ENCODE measurements at regions not wholly inside any gene's neighbourhood (a gene's known extent, or its start where the extent isn't known, plus 50 kb on each side); places are given as distances from the start of the nearest gene placed in this dataset.
"Not testable (repeated sequence)": the region's sequence is repeated elsewhere in the genome, so short reads cannot be mapped to it uniquely, and the experiment has no call there.

DNA sequence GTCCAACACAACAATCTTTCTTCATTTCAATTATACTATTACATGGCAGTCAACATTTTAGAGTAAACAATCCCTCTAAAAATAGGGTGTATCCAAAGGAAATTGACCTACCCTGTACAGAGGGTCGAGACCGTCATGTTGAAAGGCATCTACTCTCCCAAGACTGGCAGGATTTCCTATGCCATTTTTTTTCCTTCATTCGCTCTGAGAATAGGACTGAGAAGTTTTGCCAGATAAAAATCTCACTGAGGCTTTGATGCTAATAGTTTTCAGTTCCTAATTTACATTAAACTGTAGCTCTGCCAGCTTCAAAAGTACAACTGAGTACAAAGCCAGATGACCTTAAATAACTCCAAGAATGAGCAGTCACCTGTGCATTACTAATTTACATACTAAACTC lies 84.5 kb upstream of the SEMA3C start:
- no peak for DNase-seq (ENCODE audit: low spot score)
- TF ChIP-seq, protein P1, sequence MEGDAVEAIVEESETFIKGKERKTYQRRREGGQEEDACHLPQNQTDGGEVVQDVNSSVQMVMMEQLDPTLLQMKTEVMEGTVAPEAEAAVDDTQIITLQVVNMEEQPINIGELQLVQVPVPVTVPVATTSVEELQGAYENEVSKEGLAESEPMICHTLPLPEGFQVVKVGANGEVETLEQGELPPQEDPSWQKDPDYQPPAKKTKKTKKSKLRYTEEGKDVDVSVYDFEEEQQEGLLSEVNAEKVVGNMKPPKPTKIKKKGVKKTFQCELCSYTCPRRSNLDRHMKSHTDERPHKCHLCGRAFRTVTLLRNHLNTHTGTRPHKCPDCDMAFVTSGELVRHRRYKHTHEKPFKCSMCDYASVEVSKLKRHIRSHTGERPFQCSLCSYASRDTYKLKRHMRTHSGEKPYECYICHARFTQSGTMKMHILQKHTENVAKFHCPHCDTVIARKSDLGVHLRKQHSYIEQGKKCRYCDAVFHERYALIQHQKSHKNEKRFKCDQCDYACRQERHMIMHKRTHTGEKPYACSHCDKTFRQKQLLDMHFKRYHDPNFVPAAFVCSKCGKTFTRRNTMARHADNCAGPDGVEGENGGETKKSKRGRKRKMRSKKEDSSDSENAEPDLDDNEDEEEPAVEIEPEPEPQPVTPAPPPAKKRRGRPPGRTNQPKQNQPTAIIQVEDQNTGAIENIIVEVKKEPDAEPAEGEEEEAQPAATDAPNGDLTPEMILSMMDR (IDR thresholded peaks at IDR 0.05): no peak
- Histone ChIP-seq H3K4me3 (no peak overlapping the region), H3K27ac (no peak overlapping the region)

DNA sequence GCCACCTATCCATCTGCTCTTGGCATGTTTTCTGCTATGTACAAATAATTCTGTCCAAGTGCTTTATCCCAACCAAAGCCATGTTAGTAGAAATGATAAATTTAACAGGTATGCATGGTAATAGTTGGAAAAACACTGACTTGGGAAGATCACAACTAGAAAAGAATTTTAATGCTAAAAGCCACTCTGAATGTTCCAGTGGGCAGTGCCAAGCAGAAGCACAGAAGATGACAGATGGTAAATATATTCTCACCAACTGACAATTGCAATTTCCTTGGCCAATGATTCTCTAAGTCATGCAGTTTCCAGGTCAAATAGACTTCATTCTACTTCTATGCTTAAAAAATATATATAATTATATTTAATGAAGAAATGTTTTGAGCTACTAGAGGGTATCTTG lies 83.6 kb upstream of the SEMA3C start:
- no peak overlapping the region for H3K27ac ChIP-seq
- DNase-seq (ENCODE audit: low spot score): no peak
- TF ChIP-seq, protein P1 (IDR thresholded peaks at IDR 0.05): no peak
- H3K4me3 ChIP-seq: no peak overlapping the region

DNA sequence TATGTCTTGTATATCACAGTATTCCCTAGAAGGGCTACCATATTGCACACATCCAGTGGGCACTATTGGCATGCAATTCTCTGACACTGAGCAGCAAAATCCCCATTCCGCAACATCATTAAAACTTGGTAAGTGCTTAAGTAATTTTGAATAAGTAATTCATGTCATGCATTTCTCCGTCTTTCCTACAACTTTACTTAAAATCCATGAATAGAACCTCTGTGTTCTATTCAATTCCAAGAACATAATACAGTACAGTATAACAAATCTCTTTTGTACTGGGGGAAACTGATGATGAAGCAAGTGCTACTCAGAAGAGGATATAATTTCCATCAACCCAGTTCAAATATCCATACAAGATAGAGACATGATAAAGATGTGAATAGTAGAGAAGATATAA lies 80.9 kb upstream of the SEMA3C start:
- H3K27ac ChIP-seq: no peak overlapping the region
- no peak for DNase-seq (ENCODE audit: low spot score)
- TF ChIP-seq, protein P1 (IDR thresholded peaks at IDR 0.05): no peak
- no peak overlapping the region for H3K4me3 ChIP-seq

DNA sequence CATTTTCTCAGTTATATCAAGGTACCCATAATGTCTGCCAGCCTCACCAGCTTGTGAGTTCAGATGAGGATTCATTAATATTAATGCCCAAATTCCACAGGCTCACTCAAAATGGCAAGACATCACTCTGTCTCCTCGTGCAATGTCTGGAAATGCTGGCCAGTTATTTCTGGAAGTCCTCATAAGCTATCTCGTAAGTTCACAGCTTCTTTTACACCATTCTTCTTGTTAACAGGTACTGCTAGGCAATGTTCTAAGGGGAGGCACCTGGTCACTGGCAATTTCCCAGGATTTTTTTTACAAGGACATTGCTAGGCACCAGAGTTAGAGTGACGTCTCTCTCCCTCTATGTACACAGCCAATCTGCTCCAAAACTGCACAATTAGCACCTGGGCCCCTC lies 80.2 kb upstream of the SEMA3C start:
- H3K4me3 ChIP-seq: no peak overlapping the region
- TF ChIP-seq, protein P1 (IDR thresholded peaks at IDR 0.05): no peak
- H3K27ac ChIP-seq: no peak overlapping the region
- no peak for DNase-seq (ENCODE audit: low spot score)

DNA sequence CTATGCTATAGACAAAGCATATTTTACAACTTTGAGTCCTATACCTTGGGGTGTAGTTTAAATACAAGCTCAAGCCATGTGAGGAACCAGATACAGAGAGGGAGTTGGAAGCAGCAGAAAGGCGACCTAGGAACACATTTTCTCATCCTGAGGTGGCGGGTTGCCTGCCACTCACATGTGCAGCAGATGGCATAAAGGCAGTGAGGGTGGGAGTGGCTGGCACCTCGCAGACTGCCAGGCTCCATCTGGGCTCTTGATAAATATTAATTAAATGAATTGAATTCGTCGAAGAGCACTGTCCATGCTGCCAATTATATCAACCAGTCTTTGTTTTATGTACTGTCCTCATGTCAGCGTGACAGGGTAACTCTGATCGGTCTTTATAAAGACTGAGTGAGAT lies 79.0 kb upstream of the SEMA3C start:
- no peak overlapping the region for H3K27ac ChIP-seq
- no peak overlapping the region for H3K4me3 ChIP-seq
- TF ChIP-seq, protein P1 (IDR thresholded peaks at IDR 0.05): no peak
- no peak for DNase-seq (ENCODE audit: low spot score)

DNA sequence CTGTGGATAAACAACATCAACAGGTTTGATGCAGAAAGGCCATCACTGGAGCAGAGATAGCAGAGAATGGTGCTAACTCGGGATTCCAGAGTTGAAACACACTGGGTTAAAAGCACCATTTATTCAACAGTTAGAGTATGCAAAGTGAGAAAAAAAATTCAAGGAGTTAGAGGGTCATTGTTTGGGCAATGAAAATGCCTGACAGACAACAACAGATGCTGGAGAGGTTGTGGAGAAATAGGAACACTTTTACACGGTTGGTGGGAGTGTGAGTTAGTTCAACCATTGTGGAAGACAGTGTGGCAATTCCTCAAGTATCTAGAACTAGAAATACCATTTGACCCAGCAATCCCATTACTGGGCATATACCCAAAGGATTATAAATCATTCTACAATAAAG lies 77.4 kb upstream of the SEMA3C start:
- not testable (repeated sequence) for H3K4me3 ChIP-seq; DNase-seq (ENCODE audit: low spot score); H3K27ac ChIP-seq

DNA sequence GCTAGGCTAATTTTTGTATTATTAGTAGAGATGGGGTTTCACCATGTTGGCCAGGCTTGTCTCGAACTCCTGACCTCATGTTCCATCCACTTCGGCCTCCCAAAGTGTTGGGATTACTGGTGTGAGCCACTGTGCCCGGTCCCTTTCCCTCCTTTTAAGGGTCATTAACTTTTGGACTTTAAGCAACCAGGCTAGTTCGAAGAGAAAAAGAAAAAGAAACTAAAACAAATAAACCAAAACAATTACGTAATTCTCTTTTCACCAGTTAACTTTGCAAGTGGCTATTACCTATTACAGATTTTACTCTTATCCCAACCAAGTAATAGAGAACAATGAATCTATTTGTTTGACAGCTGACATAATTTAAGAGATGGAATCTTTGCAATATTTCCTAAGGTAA lies 72.8 kb upstream of the SEMA3C start:
- TF ChIP-seq, protein P1 (IDR thresholded peaks at IDR 0.05): no peak
- no peak for DNase-seq (ENCODE audit: low spot score)
- Histone ChIP-seq H3K4me3 (no peak overlapping the region), H3K27ac (no peak overlapping the region)

DNA sequence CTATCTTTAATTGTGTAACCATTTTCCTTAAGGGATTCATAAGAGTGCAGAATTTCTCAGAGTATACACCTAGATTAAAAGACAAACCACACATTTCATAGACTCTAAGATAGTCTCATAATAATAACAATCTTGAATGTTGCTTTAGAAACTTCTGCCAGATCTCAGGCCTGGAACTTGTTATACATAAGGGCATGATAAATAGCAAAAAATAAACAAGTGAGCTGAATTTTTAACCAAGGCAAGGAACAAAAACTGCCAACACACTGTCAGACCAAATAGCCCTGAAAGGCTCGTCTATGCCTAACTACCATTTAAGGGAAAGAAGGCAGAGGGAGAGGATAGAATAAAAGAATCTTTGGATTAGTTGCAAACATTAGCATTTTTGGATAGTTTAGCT lies 65.8 kb upstream of the SEMA3C start:
- TF ChIP-seq, protein P1 (IDR thresholded peaks at IDR 0.05): no peak
- no peak overlapping the region for H3K27ac ChIP-seq

More for the DNA sequence above, 65.8 kb upstream of the SEMA3C start:
- no peak for DNase-seq (ENCODE audit: low spot score)
- H3K4me3 ChIP-seq: no peak overlapping the region

All from coronary artery (tissue), 2 donors.